GM20000 (cell line): ENCODE measurements at regions not wholly inside any gene's neighbourhood (a gene's known extent, or its start where the extent isn't known, plus 50 kb on each side); places are given as distances from the start of the nearest gene placed in this dataset.

Experiments used
- DNase-seq: peaks from one replicate; pipeline ENCODE4 v3.0.0; 2012; ENCODE audit warnings: low spot score
- TF ChIP-seq, protein P1 (sequence below): IDR thresholded peaks from 2 replicates; pipeline ENCODE4 v1.5.1; 2012; ENCODE audit warnings: mild to moderate bottlenecking, control low read depth; ENCODE audit errors: extremely low read depth, missing control alignments

- TF ChIP-seq, protein P1, sequence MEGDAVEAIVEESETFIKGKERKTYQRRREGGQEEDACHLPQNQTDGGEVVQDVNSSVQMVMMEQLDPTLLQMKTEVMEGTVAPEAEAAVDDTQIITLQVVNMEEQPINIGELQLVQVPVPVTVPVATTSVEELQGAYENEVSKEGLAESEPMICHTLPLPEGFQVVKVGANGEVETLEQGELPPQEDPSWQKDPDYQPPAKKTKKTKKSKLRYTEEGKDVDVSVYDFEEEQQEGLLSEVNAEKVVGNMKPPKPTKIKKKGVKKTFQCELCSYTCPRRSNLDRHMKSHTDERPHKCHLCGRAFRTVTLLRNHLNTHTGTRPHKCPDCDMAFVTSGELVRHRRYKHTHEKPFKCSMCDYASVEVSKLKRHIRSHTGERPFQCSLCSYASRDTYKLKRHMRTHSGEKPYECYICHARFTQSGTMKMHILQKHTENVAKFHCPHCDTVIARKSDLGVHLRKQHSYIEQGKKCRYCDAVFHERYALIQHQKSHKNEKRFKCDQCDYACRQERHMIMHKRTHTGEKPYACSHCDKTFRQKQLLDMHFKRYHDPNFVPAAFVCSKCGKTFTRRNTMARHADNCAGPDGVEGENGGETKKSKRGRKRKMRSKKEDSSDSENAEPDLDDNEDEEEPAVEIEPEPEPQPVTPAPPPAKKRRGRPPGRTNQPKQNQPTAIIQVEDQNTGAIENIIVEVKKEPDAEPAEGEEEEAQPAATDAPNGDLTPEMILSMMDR, result no peak
- no peak for DNase-seq
These were observed 625.4 kb upstream of the SOX9 start for GRCh38 chr17:71495420-71495819.

GRCh38 chr17:71496552-71496951 lies 624.3 kb upstream of the SOX9 start:
- DNase-seq, result no peak
- TF ChIP-seq, protein P1, result no peak

DNA sequence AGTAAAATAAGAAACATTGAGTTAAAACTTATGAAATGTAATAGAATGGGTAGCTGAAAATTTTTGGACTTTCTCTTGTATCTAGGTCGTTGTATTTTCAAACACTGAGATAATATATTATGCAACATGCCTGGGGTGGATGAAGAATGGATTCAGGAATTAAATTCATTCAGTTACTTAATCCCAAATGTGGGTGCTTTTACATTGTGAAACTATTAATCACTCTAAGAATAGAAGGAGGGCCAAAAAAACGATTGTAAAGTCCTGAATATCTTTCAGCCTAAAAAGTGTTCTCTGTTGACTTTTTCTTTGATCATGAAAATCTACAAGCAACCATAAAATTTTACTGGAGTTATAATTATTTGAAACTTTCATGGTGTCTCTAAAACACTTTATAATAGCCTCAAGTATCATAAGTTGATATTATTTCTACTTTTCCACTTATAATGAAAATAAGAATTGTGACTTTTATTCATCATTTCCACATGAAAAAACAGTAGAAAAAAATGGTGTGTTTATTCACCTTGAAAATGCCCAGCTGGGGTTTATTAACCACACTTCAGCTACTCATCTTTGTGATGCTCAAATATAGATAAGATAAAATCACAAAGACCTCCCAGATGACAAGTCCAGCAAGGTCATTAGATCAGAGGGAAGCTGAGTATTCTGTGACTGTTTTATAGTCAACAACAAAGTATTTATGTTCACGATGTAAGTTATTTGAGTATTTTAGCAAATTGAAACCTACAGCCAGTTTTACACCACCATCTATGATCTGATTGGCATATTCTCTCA lies 619.9 kb upstream of the SOX9 start:
- TF ChIP-seq, protein P1, result no peak
- no peak for DNase-seq

DNA sequence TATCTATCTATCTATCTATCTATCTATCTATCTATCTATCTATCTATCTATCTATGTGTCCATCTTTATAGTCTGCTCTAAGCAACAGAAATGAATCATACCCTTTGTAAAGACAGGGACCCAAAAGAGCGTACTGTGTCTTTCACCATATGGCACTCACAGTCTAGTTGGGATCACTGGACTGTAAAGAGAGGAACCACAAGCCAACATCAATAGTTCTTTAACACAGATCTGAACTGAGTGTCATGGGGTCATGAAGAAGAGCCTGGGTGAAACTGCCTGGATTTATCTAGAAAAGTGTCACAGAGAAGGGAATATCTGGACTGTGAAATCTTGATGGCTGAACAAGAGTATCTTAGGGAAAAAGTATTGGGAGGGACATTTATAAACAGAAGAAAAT lies 619.1 kb upstream of the SOX9 start:
- TF ChIP-seq, protein P1, result no peak
- DNase-seq, result no peak

DNA sequence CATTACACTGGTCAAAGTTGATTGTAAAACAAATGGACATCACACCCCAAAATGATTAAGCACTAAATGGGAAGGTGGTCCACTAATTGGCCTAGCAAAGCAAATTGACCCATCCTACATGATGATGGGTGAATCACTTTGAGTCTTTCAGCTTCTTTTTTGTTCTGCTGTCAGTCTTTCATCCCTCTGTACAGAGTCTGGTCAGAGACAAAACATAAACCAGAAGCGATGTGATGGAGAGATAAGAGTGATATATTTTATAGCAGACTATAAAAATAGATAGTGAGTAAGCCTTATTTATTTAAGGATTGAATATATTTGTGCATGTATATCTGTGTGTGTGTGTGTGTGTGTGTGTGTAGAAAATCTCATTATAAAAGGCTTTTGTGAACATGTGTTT lies 618.4 kb upstream of the SOX9 start:
- TF ChIP-seq, protein P1, result no peak
- DNase-seq, result no peak

DNA sequence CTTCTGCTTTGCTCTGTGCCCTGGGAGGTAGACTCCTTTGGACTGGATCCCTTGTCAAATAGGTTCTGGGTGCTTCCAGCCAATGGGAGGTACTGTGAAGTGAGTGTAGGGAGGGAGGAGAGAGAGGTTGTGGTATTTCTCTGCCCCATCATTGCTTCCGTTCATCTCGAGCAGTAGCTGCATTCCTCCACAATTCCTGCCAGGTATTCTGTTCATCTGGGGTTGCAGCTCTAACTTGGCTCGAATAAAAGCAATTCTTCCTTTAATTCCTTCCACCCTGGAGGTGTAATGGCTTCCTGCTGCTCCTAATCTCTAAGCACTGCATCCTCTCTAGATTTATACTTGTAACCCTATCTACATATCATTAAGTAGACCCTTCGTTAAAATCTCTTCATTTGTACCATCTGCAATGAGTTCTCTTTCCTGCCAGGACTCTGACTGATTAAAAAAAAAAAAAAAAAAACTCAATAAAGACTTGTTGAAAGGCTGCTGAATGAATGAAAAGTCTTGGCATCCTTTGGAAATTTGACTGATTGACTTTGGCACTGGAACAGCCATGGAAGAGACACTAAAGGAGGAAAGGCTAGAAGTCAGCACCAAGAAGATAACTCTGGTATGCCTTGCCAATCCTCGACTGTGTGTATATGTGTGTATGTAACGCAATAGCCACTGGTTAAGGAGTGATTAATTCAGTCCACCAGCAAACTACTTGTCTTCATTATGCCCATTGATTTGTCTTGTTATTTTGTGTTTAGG lies 616.9 kb upstream of the SOX9 start:
- TF ChIP-seq, protein P1, result no peak
- DNase-seq, result no peak

GRCh38 chr17:71505200-71505599 lies 615.6 kb upstream of the SOX9 start:
- TF ChIP-seq, protein P1, result no peak
- DNase-seq, result no peak
